ENCODE measurements at regions not wholly inside any gene's neighbourhood (a gene's known extent, or its start where the extent isn't known, plus 50 kb on each side); places are given as distances from the start of the nearest gene placed in this dataset.

DNA sequence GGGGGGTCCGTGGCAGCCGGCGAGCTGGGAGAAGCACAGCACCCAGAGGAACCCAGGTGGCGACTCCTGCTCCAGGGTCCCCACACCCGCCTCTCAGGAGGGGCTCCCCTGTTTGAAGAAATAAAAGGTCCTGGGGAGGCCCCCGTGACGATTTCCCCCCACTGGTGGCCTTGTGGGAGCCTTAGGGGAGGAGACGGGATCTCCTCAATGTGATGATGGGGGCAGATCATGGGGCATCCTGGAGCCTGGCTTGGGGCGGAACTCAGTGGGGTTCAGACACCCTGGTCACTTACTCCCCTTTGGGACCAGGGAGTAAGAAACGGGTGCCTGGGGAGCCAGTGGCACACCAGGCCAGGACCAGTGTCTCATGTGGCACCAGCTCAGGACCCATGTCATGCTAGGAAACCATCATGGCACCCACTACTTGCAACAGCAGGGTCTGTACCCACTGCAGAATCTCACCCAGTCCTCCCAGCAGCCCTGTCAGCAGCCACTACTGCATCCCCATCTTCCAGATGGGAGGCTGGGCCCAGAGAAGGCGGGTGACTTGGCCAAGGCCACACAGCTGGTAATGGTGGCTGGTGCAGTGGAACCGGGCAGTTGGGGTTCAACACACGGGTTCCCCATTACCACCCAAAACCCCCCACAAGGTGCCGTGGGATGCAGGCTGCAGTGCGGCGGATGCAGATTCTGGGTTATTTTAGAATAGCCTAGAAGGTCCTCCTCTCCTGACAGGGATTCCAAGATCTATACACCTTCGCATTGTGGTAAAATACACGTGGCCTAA lies 130.7 kb downstream of the CTTN start:
- Histone ChIP-seq H3K4me1 (no peaks in the 10 kb centered on the region), H3K36me3 (no peaks in the 10 kb centered on the region), H3K27me3 (no peaks in the 10 kb centered on the region), H3K9me3 (no peaks in the 10 kb centered on the region), H3K27ac (no peak overlapping the region), H3K4me3 (no peak overlapping the region)
- intact Hi-C loops (cut with DNase I; ENCODE audit: low total_unique reads) = no loop called here
- no peak for DNase-seq
- TF ChIP-seq, protein P1, sequence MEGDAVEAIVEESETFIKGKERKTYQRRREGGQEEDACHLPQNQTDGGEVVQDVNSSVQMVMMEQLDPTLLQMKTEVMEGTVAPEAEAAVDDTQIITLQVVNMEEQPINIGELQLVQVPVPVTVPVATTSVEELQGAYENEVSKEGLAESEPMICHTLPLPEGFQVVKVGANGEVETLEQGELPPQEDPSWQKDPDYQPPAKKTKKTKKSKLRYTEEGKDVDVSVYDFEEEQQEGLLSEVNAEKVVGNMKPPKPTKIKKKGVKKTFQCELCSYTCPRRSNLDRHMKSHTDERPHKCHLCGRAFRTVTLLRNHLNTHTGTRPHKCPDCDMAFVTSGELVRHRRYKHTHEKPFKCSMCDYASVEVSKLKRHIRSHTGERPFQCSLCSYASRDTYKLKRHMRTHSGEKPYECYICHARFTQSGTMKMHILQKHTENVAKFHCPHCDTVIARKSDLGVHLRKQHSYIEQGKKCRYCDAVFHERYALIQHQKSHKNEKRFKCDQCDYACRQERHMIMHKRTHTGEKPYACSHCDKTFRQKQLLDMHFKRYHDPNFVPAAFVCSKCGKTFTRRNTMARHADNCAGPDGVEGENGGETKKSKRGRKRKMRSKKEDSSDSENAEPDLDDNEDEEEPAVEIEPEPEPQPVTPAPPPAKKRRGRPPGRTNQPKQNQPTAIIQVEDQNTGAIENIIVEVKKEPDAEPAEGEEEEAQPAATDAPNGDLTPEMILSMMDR (IDR thresholded peaks at IDR 0.05) = no peak
- no peak for TF ChIP-seq POLR2A (IDR thresholded peaks at IDR 0.05)

DNA sequence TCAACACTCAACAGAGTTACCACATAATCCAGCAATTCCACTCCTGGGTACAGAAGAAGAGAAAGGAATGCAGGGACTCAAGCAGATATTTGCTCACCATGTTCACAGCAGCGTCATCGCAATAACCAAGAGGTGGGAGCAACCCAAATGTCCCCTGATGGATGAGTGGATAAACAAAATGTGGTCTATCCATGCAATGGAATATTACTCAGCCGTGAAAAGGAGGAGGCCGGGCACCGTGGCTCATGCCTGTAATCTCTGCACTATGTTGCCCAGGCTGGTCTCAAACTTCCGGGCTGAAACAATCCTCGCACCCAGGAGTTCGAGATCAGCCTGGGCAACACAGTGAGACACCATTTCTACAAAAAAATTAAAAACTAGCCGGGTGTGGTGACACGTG lies 131.7 kb downstream of the CTTN start:
- intact Hi-C loops (cut with DNase I; ENCODE audit: low total_unique reads) = no loop called here
- no peak for DNase-seq
- no peaks in the 10 kb centered on the region for H3K36me3 ChIP-seq
- H3K9me3 ChIP-seq = no peaks in the 10 kb centered on the region
- H3K4me3 ChIP-seq = no peak overlapping the region
- TF ChIP-seq, protein P1 (IDR thresholded peaks at IDR 0.05) = no peak
- no peak for TF ChIP-seq POLR2A (IDR thresholded peaks at IDR 0.05)
- H3K27ac ChIP-seq = no peak overlapping the region
- H3K4me1 ChIP-seq = no peaks in the 10 kb centered on the region
- no peaks in the 10 kb centered on the region for H3K27me3 ChIP-seq

DNA sequence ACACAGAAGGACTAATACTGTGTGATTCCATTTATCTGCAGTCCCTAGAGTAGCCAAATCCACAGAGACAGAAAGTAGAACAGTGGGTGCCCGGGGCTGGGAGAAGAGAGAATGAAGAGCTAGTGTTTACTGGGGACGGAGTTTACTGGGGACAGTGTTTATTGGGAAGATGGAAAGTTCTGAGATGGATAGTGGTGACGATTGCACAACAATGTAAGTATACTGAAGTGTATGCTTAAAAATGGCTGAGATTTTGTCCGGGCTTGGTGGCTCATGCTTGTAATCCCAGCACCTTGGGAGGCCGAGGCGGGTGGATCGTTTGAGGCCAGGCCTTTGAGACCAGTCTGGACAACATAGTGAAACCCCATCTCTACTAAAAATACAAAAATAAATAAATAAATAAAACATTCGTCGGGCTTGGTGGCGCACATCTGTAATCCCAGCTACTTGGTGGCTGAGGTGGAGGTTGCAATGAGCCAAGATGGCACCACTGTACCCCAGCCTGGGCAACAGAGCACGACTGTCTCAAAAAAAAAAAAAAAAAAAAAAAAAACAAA lies 132.4 kb downstream of the CTTN start:
- intact Hi-C loops (cut with DNase I; ENCODE audit: low total_unique reads) = no loop called here
- DNase-seq = no peak

DNA sequence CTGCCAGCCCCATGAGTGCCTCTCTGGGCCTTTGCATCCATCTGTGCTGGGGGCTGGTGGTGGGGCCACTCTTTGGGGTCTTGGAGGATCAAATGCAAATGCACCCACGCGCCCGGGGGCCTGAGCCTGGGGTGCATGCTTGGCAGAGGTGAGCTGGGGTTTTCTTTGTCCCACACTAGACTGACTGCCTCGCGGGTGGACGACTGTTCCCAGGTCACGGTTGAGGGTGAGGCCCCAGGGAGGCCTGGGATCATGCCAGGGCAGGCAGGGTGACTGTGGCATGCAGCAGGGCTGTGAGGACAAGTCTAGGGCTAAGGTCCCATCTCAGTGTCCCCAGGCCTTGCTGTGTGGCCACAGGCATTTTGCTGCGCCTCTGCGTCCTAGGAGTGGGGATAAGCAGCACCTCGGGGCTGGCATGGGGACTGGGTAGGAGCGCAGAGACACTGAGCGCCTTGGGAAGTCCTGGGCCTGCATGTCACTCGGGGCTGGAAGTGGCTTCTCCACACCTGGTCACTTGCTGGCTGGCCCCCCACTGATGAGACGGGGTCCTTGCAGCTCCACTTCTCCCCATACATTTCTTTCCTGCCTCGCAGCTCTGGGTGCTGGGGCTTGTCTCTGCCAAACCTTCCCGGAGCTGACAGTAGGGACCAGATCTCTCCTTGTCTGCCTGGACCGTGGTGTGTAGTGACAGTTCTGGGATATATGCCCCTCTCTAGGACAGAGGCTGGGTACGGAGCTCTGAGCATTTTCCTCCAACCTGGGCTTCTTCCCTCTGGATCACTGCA lies 133.1 kb downstream of the CTTN start:
- Histone ChIP-seq H3K27ac (no peak overlapping the region), H3K9me3 (no peaks in the 10 kb centered on the region), H3K36me3 (no peaks in the 10 kb centered on the region), H3K27me3 (no peaks in the 10 kb centered on the region), H3K4me3 (no peak overlapping the region), H3K4me1 (no peaks in the 10 kb centered on the region)
- no peak for DNase-seq
- intact Hi-C loops (cut with DNase I; ENCODE audit: low total_unique reads) = no loop called here
- no peak for TF ChIP-seq POLR2A (IDR thresholded peaks at IDR 0.05)
- TF ChIP-seq, protein P1 (IDR thresholded peaks at IDR 0.05) = no peak

More for the DNA sequence above, 132.4 kb downstream of the CTTN start:
- Histone ChIP-seq H3K27me3 (no peaks in the 10 kb centered on the region), H3K9me3 (no peaks in the 10 kb centered on the region), H3K36me3 (no peaks in the 10 kb centered on the region), H3K4me3 (no peak overlapping the region), H3K4me1 (no peaks in the 10 kb centered on the region), H3K27ac (no peak overlapping the region)
- TF ChIP-seq POLR2A (IDR thresholded peaks at IDR 0.05) = no peak

DNA sequence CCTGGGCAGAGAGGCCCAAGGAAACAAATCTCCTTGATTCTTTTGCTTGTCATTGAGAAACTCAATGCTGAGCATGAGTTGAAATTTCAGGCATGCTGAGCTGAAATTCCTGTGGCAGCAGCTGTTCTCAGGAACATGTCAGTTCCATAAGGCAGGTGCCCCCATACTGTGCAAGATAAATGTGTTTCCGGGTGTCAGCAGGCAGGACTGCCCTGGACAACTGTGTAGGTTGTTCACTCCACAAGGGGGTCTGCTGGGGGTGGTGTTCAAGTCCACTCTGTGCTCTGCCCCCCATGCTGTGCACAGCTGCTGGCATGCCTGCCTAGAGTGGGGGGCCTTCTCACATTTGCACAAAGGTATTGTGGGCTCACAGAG lies 133.7 kb downstream of the CTTN start:
- H3K4me1 ChIP-seq = no peaks in the 10 kb centered on the region
- no peak for DNase-seq
- TF ChIP-seq POLR2A (IDR thresholded peaks at IDR 0.05) = no peak
- TF ChIP-seq, protein P1 (IDR thresholded peaks at IDR 0.05) = no peak
- H3K9me3 ChIP-seq = no peaks in the 10 kb centered on the region
- intact Hi-C loops (cut with DNase I; ENCODE audit: low total_unique reads) = no loop called here
- no peak overlapping the region for H3K4me3 ChIP-seq
- H3K27ac ChIP-seq = no peak overlapping the region
- H3K27me3 ChIP-seq = no peaks in the 10 kb centered on the region
- no peaks in the 10 kb centered on the region for H3K36me3 ChIP-seq
